K562 (cell line): ENCODE measurements at regions not wholly inside any gene's neighbourhood (a gene's known extent, or its start where the extent isn't known, plus 50 kb on each side); places are given as distances from the start of the nearest gene placed in this dataset.

Experiments used
- ATAC-seq: fragments of 200-7000 bp; cut with Tn5 transposase; 3 replicates; pipeline ENCODE4 v1.9.1; 2020; ENCODE audit warnings: moderate library complexity
- BruUV-seq: library from RNA; stranded (reverse); fragments of 400-500 nt; replicated peaks from 2 replicates; lab custom pipeline; 2021; lab: Mats Ljungman, UMichigan
- CTCF ChIA-PET: fragments of 300-600 bp; formaldehyde crosslinking; extraction: SDS; loops from one replicate; lab custom pipeline; 2021; ENCODE audit warnings: low intra/inter-chr PET ratio; lab: Yijun Ruan, JAX
- POLR2A ChIA-PET: fragments of 300-600, 350-650 bp; sonication (Branson Sonifier 250); formaldehyde crosslinking; extraction: SDS; loops from one replicate; lab custom pipeline; 2021; ENCODE audit warnings: antibody characterized with exemption, inconsistent platforms; lab: Yijun Ruan, JAX
- DNase-seq, 4 experiments: peaks; one replicate each; pipeline versions ENCODE4 v3.0.0 to v3.0.0-alpha.2; 2011 to 2018; ENCODE audit warnings: low spot score in 3 of 4, mixed read lengths in 3 of 4; ENCODE audit errors: extremely low read depth in 1 of 4
- FAIRE-seq: peaks from 2 replicates; lab custom pipeline; 2011; peaks lifted over from hg19 to GRCh38; lab: Jason Lieb, UNC
- H2AFZ ChIP-seq: 2 replicates; pipeline ENCODE4 v1.6.0; 2011; ENCODE audit warnings: low read depth, low read length, control low read depth, inconsistent platforms
- H3K27ac ChIP-seq: fragments of 200-600 bp; 3 replicates; pipeline ENCODE4 v1.8.0; 2011; ENCODE audit warnings: low read depth, mild to moderate bottlenecking, control low read depth, inconsistent platforms, low read length, moderate library complexity, mixed read lengths; ENCODE audit errors: extremely low read depth
- H3K27me3 ChIP-seq, 2 experiments: fragments of 300-600 bp in 1 of 2; 2 replicates in 1 of 2; 3 replicates in 1 of 2; pipeline versions ENCODE4 v1.6.0 to v1.8.0; 2011; ENCODE audit warnings: inconsistent platforms in 2 of 2, low read length in 2 of 2, mild to moderate bottlenecking in 1 of 2, mixed read lengths in 1 of 2, moderate library complexity in 1 of 2; ENCODE audit not compliant: control insufficient read depth in 2 of 2, insufficient read depth in 2 of 2
- H3K36me3 ChIP-seq: fragments of 300-600 bp; 3 replicates; pipeline ENCODE4 v1.8.0; 2011; ENCODE audit warnings: mild to moderate bottlenecking, low read length, inconsistent platforms; ENCODE audit not compliant: control insufficient read depth, insufficient read depth
- H3K4me1 ChIP-seq, 2 experiments: fragments of 200-600 bp in 1 of 2; replicated peaks in 1 of 2; 2 replicates in 1 of 2; 3 replicates in 1 of 2; pipeline versions ENCODE4 v1.5.1 to v1.8.0; 2011; ENCODE audit warnings: inconsistent platforms in 2 of 2, low read length in 2 of 2, mild to moderate bottlenecking in 1 of 2, mixed read lengths in 1 of 2, moderate library complexity in 1 of 2; ENCODE audit not compliant: control insufficient read depth in 2 of 2, insufficient read depth in 2 of 2
- H3K4me2 ChIP-seq: 2 replicates; pipeline ENCODE4 v1.6.1; 2011; ENCODE audit warnings: low read length, control low read depth, inconsistent platforms, mixed read lengths; ENCODE audit not compliant: insufficient read depth
- H3K4me3 ChIP-seq: fragments of 200-600 bp; sonication (generic), shearing (Covaris generic); 2 replicates; pipeline ENCODE4 v1.5.1; 2016; ENCODE audit warnings: control low read depth, inconsistent platforms
- H3K79me2 ChIP-seq: fragments of 200-600 bp; 3 replicates; pipeline ENCODE4 v1.8.0; 2011; ENCODE audit warnings: low read length, inconsistent platforms; ENCODE audit not compliant: control insufficient read depth, insufficient read depth
- H3K9ac ChIP-seq, 2 experiments: 2 replicates each; pipeline versions ENCODE4 v1.6.0 to v1.6.1; 2011; ENCODE audit warnings: low read depth in 2 of 2, low read length in 2 of 2, control low read depth in 1 of 2, inconsistent platforms in 1 of 2, mild to moderate bottlenecking in 1 of 2, mixed read lengths in 1 of 2; ENCODE audit not compliant: insufficient read depth in 1 of 2
- H3K9me1 ChIP-seq: one replicate; pipeline ENCODE4 v1.6.0; 2011; ENCODE audit warnings: inconsistent platforms, mild to moderate bottlenecking, low read length, moderate library complexity; ENCODE audit not compliant: control insufficient read depth, insufficient read depth
- H3K9me3 ChIP-seq: replicated peaks from 2 replicates; pipeline ENCODE4 v1.5.1; 2011; ENCODE audit warnings: low read depth, low read length, inconsistent platforms; ENCODE audit not compliant: control insufficient read depth, insufficient read depth
- H4K20me1 ChIP-seq: replicated peaks from 2 replicates; pipeline ENCODE4 v1.6.1; 2011; ENCODE audit warnings: low read length, inconsistent platforms, mixed read lengths; ENCODE audit not compliant: control insufficient read depth, insufficient read depth
- CBFA2T2 ChIP-seq: fragments of 450-650 bp; conservative IDR thresholded peaks from 2 replicates; pipeline ENCODE4 v1.6.1; 2017; ENCODE audit warnings: mild to moderate bottlenecking
- CBFA2T3 ChIP-seq: fragments of 450-650 bp; IDR thresholded peaks from 2 replicates; pipeline ENCODE4 v1.6.1; 2017
- DIDO1 ChIP-seq: fragments of 450-650 bp; IDR thresholded peaks from 2 replicates; pipeline ENCODE4 v1.6.1; 2016; ENCODE audit warnings: low read depth, missing biosample characterization, missing genetic modification characterization
- MTA2 ChIP-seq: fragments of 450-650 bp; IDR thresholded peaks from 2 replicates; pipeline ENCODE4 v1.6.1; 2016; ENCODE audit warnings: low read depth
- NR2C1 ChIP-seq, 2 experiments: fragments of 450-650 bp; IDR thresholded peaks; 2 replicates each; pipeline ENCODE4 v1.6.1; 2017; ENCODE audit warnings: mild to moderate bottlenecking in 2 of 2, antibody characterized with exemption in 1 of 2, inconsistent platforms in 1 of 2, missing compliant biosample characterization in 1 of 2, missing genetic modification characterization in 1 of 2
- POLR2G ChIP-seq: fragments of 200-400 bp; formaldehyde crosslinking; IDR thresholded peaks from 2 replicates; pipeline ENCODE4 v1.6.1; 2017; ENCODE audit warnings: low read depth, mild to moderate bottlenecking, antibody characterized with exemption, low read length, moderate library complexity
- TAL1 ChIP-seq: fragments of 450-650 bp; IDR thresholded peaks from 2 replicates; pipeline ENCODE4 v1.6.1; 2016; ENCODE audit warnings: mild to moderate bottlenecking
- TCF3 ChIP-seq: sonication (generic); formaldehyde crosslinking; IDR thresholded peaks from 2 replicates; pipeline ENCODE4 v1.4.0; 2020; ENCODE audit warnings: mild to moderate bottlenecking, missing genetic modification reagents
- TEAD4 ChIP-seq, 2 experiments: sonication (generic) in 1 of 2; formaldehyde crosslinking in 1 of 2; IDR thresholded peaks; 2 replicates each; pipeline versions ENCODE4 v1.6.1 to v1.8.0; 2012 to 2022; ENCODE audit warnings: borderline replicate concordance in 1 of 2, inconsistent platforms in 1 of 2, low read length in 1 of 2, mild to moderate bottlenecking in 1 of 2, missing genetic modification reagents in 1 of 2
- YY1 ChIP-seq, 3 experiments: IDR thresholded peaks; 2 replicates each; pipeline ENCODE4 v1.6.1; 2011; ENCODE audit warnings: low read length in 2 of 3, mild to moderate bottlenecking in 2 of 3, moderate library complexity in 2 of 3, borderline replicate concordance in 1 of 3, control low read depth in 1 of 3, low read depth in 1 of 3; ENCODE audit not compliant: insufficient read depth in 3 of 3, insufficient replicate concordance in 2 of 3, control insufficient read depth in 1 of 3, insufficient read length in 1 of 3; ENCODE audit errors: extremely low read depth in 1 of 3
- ZNF140 ChIP-seq: fragments of 250-450 bp; sonication (Bioruptor Pico); IDR thresholded peaks from 2 replicates; pipeline ENCODE4 v1.8.0; 2021; ENCODE audit warnings: moderate library complexity, mild to moderate bottlenecking, inconsistent platforms
- ZNF318 ChIP-seq, 2 experiments: fragments of 450-650 bp; IDR thresholded peaks; 2 replicates each; pipeline ENCODE4 v1.6.1; 2016; ENCODE audit warnings: mild to moderate bottlenecking in 2 of 2, borderline replicate concordance in 1 of 2, low read depth in 1 of 2, moderate library complexity in 1 of 2
- WGBS: fragments of 100-300 bp; shearing (Covaris generic); methylation state at CpG from one replicate; pipeline ENCODE4 v1.1.6; 2016; ENCODE audit warnings: low coverage, mixed read lengths; ENCODE audit not compliant: insufficient coverage; ENCODE audit errors: missing lambda C conversion rate; 5-methylcytosine and 5-hydroxymethylcytosine counted together
- in situ Hi-C: fragments of 300-500 bp; cut with MboI; formaldehyde crosslinking; loops from 4 replicates; pipeline ENCODE4 v1.15.0; 2018; ENCODE audit warnings: inconsistent platforms, mixed read lengths
- intact Hi-C: fragments of 100-400 bp; cut with micrococcal nuclease; formaldehyde crosslinking; loops from 2 replicates; pipeline ENCODE4 v1.14.2; 2022

GRCh38 chr12:42892702-42893551 is 303.4 kb upstream of the PRICKLE1 start:
- Histone ChIP-seq H4K20me1 (no peaks in the 10 kb centered on the region), H3K4me2 (no peak overlapping the region), H3K27ac (no peak overlapping the region), H3K79me2 (no peaks in the 10 kb centered on the region), H3K27me3 (no peaks in the 10 kb centered on the region), H3K9ac (no peak overlapping the region), H3K9me1 (no peaks in the 10 kb centered on the region), H3K4me3 (no peak overlapping the region), H3K9me3 (no peaks in the 10 kb centered on the region), H2AFZ (no peak overlapping the region), H3K36me3 (no peaks in the 10 kb centered on the region), H3K4me1 (no peaks in the 10 kb centered on the region)
- in situ Hi-C loops (no loop called here), intact Hi-C loops (no loop called here)
- no peak for FAIRE-seq
- no peak for DNase-seq
- BruUV-seq: no TSS peak
- ChIA-PET POLR2A (interaction anchor here (0.8 kb wide), 1 partner anchor 66 kb away, joined by 3 read pairs; no protein-coding TSS in a partner anchor), CTCF (no interaction called here)
- ATAC-seq: no peak
- 5% methylated on average over 4 of the region's 4 CpGs for WGBS
- TF ChIP-seq YY1 (IDR thresholded peaks at IDR 0.05; ENCODE audit: borderline replicate concordance in 1 of 3, control insufficient read depth in 1 of 3, extremely low read depth in 1 of 3, insufficient read depth in 3 of 3, insufficient read length in 1 of 3, insufficient replicate concordance in 2 of 3, low read depth in 1 of 3, low read length in 2 of 3): no peak
- 0 out of 2 replicates have a peak, but pooled peaks have one; percentile 17 for TF ChIP-seq CBFA2T2
- no peak for TF ChIP-seq ZNF140 (CRISPR knock-in tag)
- TF ChIP-seq MTA2: peak; percentile 35; the same call in 1 of the 2 replicates
- TF ChIP-seq TAL1: peak; percentile 65
- no peak for TF ChIP-seq ZNF318 (IDR thresholded peaks at IDR 0.05; ENCODE audit: borderline replicate concordance in 1 of 2, low read depth in 1 of 2)
- TF ChIP-seq CBFA2T3: peak; percentile 64
- TF ChIP-seq POLR2G: no peak
- TF ChIP-seq NR2C1 (IDR thresholded peaks at IDR 0.05): no peak
- TF ChIP-seq NR2C1 (tag; IDR thresholded peaks at IDR 0.05): no peak
- TF ChIP-seq DIDO1: no peak
- TF ChIP-seq TEAD4 (IDR thresholded peaks at IDR 0.05; ENCODE audit: low read length): peak; percentile 45; the same call in 1 of the 2 replicates
- TF ChIP-seq TEAD4 (CRISPR knock-in tag; IDR thresholded peaks at IDR 0.05; ENCODE audit: borderline replicate concordance): no peak
- TF ChIP-seq TCF3 (CRISPR knock-in tag): peak; percentile 73
